ENCODE measurements at regions not wholly inside any gene's neighbourhood (a gene's known extent, or its start where the extent isn't known, plus 50 kb on each side); places are given as distances from the start of the nearest gene placed in this dataset.

DNA sequence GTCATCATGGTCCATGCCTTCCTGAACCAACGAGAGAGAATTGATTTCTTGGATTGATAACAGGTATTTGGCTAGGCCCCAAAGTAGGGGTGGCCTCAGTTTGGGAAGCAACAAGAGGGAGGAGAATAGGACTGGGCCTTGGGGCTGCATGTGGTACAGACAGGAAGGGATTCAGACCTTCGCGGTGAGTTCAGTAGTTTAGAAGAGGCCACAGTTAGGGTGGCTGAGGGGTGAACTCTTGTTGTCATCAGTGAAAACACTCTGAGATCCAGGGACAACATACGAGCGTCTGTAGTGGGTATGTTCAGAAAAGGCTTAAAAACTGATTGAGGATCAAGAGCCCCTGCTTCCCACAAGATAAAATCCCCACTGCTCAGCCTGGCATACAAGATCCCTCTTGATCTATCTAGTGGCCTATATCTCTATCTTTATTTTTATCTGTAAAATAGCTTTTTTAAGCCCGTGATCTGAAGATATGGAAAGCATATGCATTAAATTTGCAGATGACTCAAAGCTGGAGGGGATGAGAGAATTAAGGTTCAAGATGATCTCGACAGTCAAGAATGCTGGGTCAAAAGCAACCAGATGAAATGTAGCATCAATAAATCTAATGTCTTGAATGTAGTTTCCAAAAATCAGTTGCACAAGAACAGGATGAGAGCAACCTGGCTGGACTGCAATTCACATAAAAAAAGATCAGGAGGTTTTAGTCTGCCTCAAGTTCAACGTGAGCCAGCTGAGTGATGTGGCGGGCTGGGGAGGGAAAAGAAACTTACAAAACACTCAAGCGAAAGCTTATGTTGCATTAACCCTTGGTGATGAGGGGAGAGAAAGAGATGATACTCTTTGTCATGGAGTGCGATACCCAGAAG, 221.1 kb upstream of the TLE3 start:
- TF ChIP-seq GATA2 (IDR thresholded peaks at IDR 0.05; ENCODE audit: low read depth, low read length) (no peak), GATA3 (IDR thresholded peaks at IDR 0.05; ENCODE audit: low read depth, low read length) (0 out of 2 replicates have a peak, but pooled peaks have one; percentile 27)

GRCh38 chr15:70316059-70316600, 218.4 kb upstream of the TLE3 start:
- TF ChIP-seq GATA2 (IDR thresholded peaks at IDR 0.05; ENCODE audit: low read depth, low read length) (no peak), GATA3 (IDR thresholded peaks at IDR 0.05; ENCODE audit: low read depth, low read length) (no peak)

DNA sequence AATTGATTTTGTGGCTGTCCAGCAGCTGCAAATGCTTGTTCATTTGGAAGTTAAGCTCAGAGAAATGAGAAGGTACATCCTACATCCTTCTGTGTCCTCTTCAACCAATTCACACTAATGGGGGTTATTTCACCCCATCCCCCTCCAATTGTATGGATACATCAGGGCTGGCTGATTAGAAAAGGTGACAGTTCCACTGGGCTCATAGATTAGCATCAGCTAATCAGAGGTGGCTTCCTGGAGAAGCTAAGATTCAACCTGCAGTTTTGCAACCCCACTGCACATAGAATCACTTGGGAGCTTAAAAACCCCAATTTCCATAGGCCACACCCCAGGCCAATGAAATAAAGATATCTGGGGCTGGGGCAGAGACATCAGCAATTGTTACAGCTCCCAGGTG, 217.7 kb upstream of the TLE3 start:
- no peak for TF ChIP-seq GATA2 (IDR thresholded peaks at IDR 0.05; ENCODE audit: low read depth, low read length)
- TF ChIP-seq GATA3 (IDR thresholded peaks at IDR 0.05; ENCODE audit: low read depth, low read length): no peak

- TF ChIP-seq GATA2 (IDR thresholded peaks at IDR 0.05; ENCODE audit: low read depth, low read length): no peak
- no peak for TF ChIP-seq GATA3 (IDR thresholded peaks at IDR 0.05; ENCODE audit: low read depth, low read length)
These were observed 217.0 kb upstream of the TLE3 start for GRCh38 chr15:70314688-70315087.

- TF ChIP-seq GATA2 (IDR thresholded peaks at IDR 0.05; ENCODE audit: low read depth, low read length) (no peak), GATA3 (IDR thresholded peaks at IDR 0.05; ENCODE audit: low read depth, low read length) (no peak)
These were observed 216.3 kb upstream of the TLE3 start for GRCh38 chr15:70314018-70314354.

GRCh38 chr15:70313099-70314017, 215.6 kb upstream of the TLE3 start:
- TF ChIP-seq GATA3 (IDR thresholded peaks at IDR 0.05; ENCODE audit: low read depth, low read length): no peak
- TF ChIP-seq GATA2 (IDR thresholded peaks at IDR 0.05; ENCODE audit: low read depth, low read length): no peak

- TF ChIP-seq GATA3 (IDR thresholded peaks at IDR 0.05; ENCODE audit: low read depth, low read length) (no peak), GATA2 (IDR thresholded peaks at IDR 0.05; ENCODE audit: low read depth, low read length) (no peak)
These were observed 214.1 kb upstream of the TLE3 start for GRCh38 chr15:70311821-70312220.

DNA sequence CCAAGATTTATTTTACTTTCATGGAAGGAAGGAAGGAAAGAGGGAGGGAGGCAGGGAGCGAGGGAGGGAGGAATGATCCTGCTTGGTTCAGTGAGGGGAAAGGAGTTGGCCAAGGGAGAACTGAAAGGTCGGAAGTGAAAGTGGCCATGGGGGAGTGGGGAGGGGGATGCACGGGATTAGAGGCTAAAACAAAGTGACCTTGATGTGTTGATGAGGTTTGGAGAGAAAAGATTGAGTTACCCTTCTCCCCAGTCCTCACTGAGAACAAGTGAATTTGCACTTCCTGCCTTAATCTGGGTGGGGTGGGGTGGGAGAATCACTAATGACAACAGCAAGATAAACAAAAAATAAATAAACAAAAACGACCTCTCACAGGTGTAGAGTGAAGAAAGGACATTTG, 212.0 kb upstream of the TLE3 start:
- TF ChIP-seq GATA3 (IDR thresholded peaks at IDR 0.05; ENCODE audit: low read depth, low read length) (no peak), GATA2 (IDR thresholded peaks at IDR 0.05; ENCODE audit: low read depth, low read length) (no peak)

- TF ChIP-seq GATA2 (IDR thresholded peaks at IDR 0.05; ENCODE audit: low read depth, low read length) (no peak), GATA3 (IDR thresholded peaks at IDR 0.05; ENCODE audit: low read depth, low read length) (no peak)
These were observed 211.2 kb upstream of the TLE3 start for GRCh38 chr15:70308735-70309434.

DNA sequence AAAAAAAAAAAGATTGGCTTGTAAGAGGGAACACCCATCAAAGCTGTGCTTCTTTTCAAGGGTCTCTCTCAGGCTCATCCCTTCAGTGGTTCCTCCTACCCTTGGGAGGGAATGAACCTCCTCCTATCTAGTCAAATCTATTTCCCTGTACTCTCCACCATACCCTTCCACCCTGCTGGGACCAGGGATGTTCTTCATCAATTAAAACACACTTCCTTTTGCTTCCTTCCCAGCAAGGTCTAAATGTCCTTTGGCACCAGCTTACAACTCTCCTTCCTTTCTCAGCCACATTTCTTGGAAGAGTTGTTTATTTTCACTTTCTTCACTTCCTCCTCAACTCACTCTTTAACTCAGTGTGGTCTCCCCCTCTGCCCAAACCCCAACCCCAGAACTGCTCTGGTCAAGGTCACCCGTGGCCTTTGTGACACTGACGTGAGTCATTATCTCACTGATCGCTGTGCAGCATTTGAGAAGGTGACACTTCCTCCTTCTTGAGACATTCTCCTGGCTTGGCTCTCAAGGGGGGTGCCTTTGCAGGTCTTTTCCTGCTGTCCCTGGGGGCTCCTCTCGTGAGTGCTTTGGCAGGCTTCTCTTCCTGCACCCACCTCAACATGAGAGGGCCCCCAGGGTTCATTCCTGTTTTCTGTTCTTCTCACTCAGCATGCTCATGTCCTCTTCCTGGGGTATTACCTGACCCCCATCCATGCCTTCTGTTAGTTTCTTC, 210.5 kb upstream of the TLE3 start:
- no peak for TF ChIP-seq GATA3 (IDR thresholded peaks at IDR 0.05; ENCODE audit: low read depth, low read length)
- no peak for TF ChIP-seq GATA2 (IDR thresholded peaks at IDR 0.05; ENCODE audit: low read depth, low read length)

- TF ChIP-seq GATA3 (IDR thresholded peaks at IDR 0.05; ENCODE audit: low read depth, low read length): no peak
- TF ChIP-seq GATA2 (IDR thresholded peaks at IDR 0.05; ENCODE audit: low read depth, low read length): no peak
These were observed 208.9 kb upstream of the TLE3 start for GRCh38 chr15:70306582-70306981.

GRCh38 chr15:70306081-70306480, 208.4 kb upstream of the TLE3 start:
- TF ChIP-seq GATA3 (IDR thresholded peaks at IDR 0.05; ENCODE audit: low read depth, low read length) (no peak), GATA2 (IDR thresholded peaks at IDR 0.05; ENCODE audit: low read depth, low read length) (no peak)

GRCh38 chr15:70303981-70304380, 206.3 kb upstream of the TLE3 start:
- no peak for TF ChIP-seq GATA3 (IDR thresholded peaks at IDR 0.05; ENCODE audit: low read depth, low read length)
- no peak for TF ChIP-seq GATA2 (IDR thresholded peaks at IDR 0.05; ENCODE audit: low read depth, low read length)
